Adrenal gland (tissue), 9 donors: ENCODE measurements at regions not wholly inside any gene's neighbourhood (a gene's known extent, or its start where the extent isn't known, plus 50 kb on each side); places are given as distances from the start of the nearest gene placed in this dataset.

Source experiments
- DNase-seq, 7 donors: peaks; one replicate each; pipeline ENCODE4 v3.0.0-alpha.2; 2019 to 2020
- H3K27ac ChIP-seq, 5 donors: fragments of 200-600 bp; sonication (generic) in 4 of 5; 1 replicate in 3 of 5; 2 replicates in 2 of 5; pipeline versions ENCODE4 v1.5.1 to v1.8.0; 2016 to 2020; ENCODE audit warnings: mild to moderate bottlenecking in 1 of 5
- H3K27me3 ChIP-seq: fragments of 200-600 bp; 2 replicates; pipeline ENCODE4 v1.8.0; 2021
- H3K36me3 ChIP-seq, 2 donors: fragments of 200-600 bp; replicated peaks in 1 of 2; 1 replicate in 1 of 2; 2 replicates in 1 of 2; pipeline versions ENCODE4 v1.5.1 to v1.8.0; 2018 to 2022
- H3K4me1 ChIP-seq, 2 donors: fragments of 200-600 bp; replicated peaks in 1 of 2; 1 replicate in 1 of 2; 2 replicates in 1 of 2; pipeline versions ENCODE4 v1.5.1 to v1.8.0; 2018 to 2021
- H3K4me3 ChIP-seq, 4 donors: fragments of 200-600 bp; sonication (generic) in 3 of 4; one replicate each; pipeline ENCODE4 v1.5.1; 2016 to 2018
- H3K9me3 ChIP-seq, 3 donors: fragments of 200-600 bp; sonication (generic) in 1 of 3; replicated peaks in 1 of 3; 1 replicate in 2 of 3; 2 replicates in 1 of 3; pipeline versions ENCODE4 v1.5.1 to v1.8.0; 2016 to 2021
- CTCF ChIP-seq, 6 experiments: fragments of 450-650 bp in 4 of 6; fragments of 200-600 bp in 2 of 6; sonication (generic) in 1 of 6; IDR thresholded peaks; 1 replicate in 5 of 6; 2 replicates in 1 of 6; pipeline versions ENCODE4 v1.5.1 to v1.8.0; 2016 to 2021; ENCODE audit warnings: antibody characterized with exemption in 6 of 6, mild to moderate bottlenecking in 2 of 6, moderate library complexity in 1 of 6
- POLR2A ChIP-seq, 2 donors: fragments of 450-650 bp; IDR thresholded peaks; one replicate each; pipeline ENCODE4 v1.6.1; 2017; ENCODE audit warnings: antibody characterized with exemption in 2 of 2, mild to moderate bottlenecking in 2 of 2, moderate library complexity in 1 of 2
- WGBS, 4 donors: extraction: QIAGEN DNeasy Blood & Tissue Kit in 2 of 4; methylation state at CpG; one replicate each; pipeline versions ENCODE4 v1.1.5 to v1.1.7; 2013 to 2017; 5-methylcytosine and 5-hydroxymethylcytosine counted together
- intact Hi-C, 2 donors: fragments of 100-400 bp; cut with DNase I; formaldehyde crosslinking; loops; one replicate each; pipeline versions ENCODE4 v1.14.1 to v1.15.0; 2022 to 2023
- donor health status: healthy with polysubstance abuse.
- donor health status: Bipolar disorder and iron deficiency.
- donor health status: DM: yes; HTN: yes; CAD: no.
- donor health status: DM: no; HTN: no; CAD: no.
- donor health status: DM: no; HTN: no; CAD: no.

GRCh38 chr10:107364872-107365271 is 200.4 kb upstream of the SORCS1 start:
- 72 to 81% (median 77%) methylated on average over 3 of the region's 3 CpGs for WGBS, 4 donors
- Histone ChIP-seq H3K27me3 (no peaks in the 10 kb centered on the region), H3K36me3 (no peaks in the 10 kb centered on the region), H3K27ac (no peak overlapping the region), H3K4me1 (no peaks in the 10 kb centered on the region), H3K9me3 (no peaks in the 10 kb centered on the region), H3K4me3 (no peak overlapping the region)
- TF ChIP-seq CTCF (IDR thresholded peaks at IDR 0.05) (no peak), POLR2A (IDR thresholded peaks at IDR 0.05) (no peak)
- intact Hi-C loops = no loop called here
- DNase-seq = no peak

GRCh38 chr10:107362306-107362705 is 197.8 kb upstream of the SORCS1 start:
- intact Hi-C loops = no loop called here
- TF ChIP-seq POLR2A (IDR thresholded peaks at IDR 0.05) (no peak), CTCF (IDR thresholded peaks at IDR 0.05) (no peak)
- no peaks in the 10 kb centered on the region for H3K36me3 ChIP-seq

GRCh38 chr10:107357033-107357432 is 192.5 kb upstream of the SORCS1 start:
- H3K4me3 ChIP-seq = no peak overlapping the region
- intact Hi-C loops = no loop called here
- TF ChIP-seq POLR2A (IDR thresholded peaks at IDR 0.05) = no peak
- TF ChIP-seq CTCF (IDR thresholded peaks at IDR 0.05) = no peak
- H3K4me1 ChIP-seq = no peaks in the 10 kb centered on the region
- H3K9me3 ChIP-seq = no peaks in the 10 kb centered on the region
- no peaks in the 10 kb centered on the region for H3K36me3 ChIP-seq
- no peak overlapping the region for H3K27ac ChIP-seq
- no peaks in the 10 kb centered on the region for H3K27me3 ChIP-seq
- no peak for DNase-seq

More at GRCh38 chr10:107362306-107362705, 197.8 kb upstream of the SORCS1 start:
- H3K9me3 ChIP-seq = no peaks in the 10 kb centered on the region
- no peaks in the 10 kb centered on the region for H3K27me3 ChIP-seq
- H3K4me3 ChIP-seq = no peak overlapping the region
- no peak for DNase-seq
- H3K4me1 ChIP-seq = no peaks in the 10 kb centered on the region
- no peak overlapping the region for H3K27ac ChIP-seq

- no peak for DNase-seq
- no peak for TF ChIP-seq CTCF (IDR thresholded peaks at IDR 0.05)
- no peak for TF ChIP-seq POLR2A (IDR thresholded peaks at IDR 0.05)
- WGBS, 4 donors = 50 to 62% (median 59%) methylated on average over 2 of the region's 2 CpGs
- Histone ChIP-seq H3K27me3 (no peaks in the 10 kb centered on the region), H3K27ac (no peak overlapping the region), H3K36me3 (no peaks in the 10 kb centered on the region), H3K9me3 (no peaks in the 10 kb centered on the region), H3K4me3 (no peak overlapping the region), H3K4me1 (no peaks in the 10 kb centered on the region)
- intact Hi-C loops = no loop called here
Observed at GRCh38 chr10:107356396-107356795, 191.9 kb upstream of the SORCS1 start.
